ENCODE measurements at regions not wholly inside any gene's neighbourhood (a gene's known extent, or its start where the extent isn't known, plus 50 kb on each side); places are given as distances from the start of the nearest gene placed in this dataset.

DNA sequence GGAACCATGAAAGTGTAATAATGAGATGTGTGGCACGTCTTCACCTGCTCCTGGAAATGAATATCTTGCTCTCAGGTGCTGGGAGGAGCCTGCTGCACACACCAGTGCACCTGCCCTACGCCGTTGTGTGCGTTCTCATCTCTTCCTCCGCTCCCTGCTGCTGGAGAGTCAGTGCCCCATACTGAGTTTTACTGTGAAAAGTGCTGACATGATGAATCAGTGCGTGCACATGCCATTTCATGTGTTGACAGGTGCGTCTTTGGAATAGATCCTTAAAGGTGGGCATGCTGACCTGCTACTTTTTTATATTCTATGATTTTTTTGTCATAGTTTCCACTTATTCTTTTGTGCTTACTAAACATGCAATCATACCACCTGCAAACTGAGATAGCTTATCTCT is 1015.8 kb downstream of the BRD1 start:
- intact Hi-C loops (cut with micrococcal nuclease; ENCODE audit: unreplicated experiment) (no loop called here), in situ Hi-C loops (cut with HindIII; ENCODE audit: low pct_unique_long_range_greater_than_20kb, low sequenced_read_pairs) (no loop called here)
- no peak for ATAC-seq
- CTCF ChIA-PET: no interaction called here
- POLR2A ChIA-PET: no interaction called here
- Histone ChIP-seq H3K4me3 (ENCODE audit: low read depth in 2 of 2, low read length in 2 of 2) (no peak overlapping the region), H3K27ac (ENCODE audit: low read length) (no peak overlapping the region), H3K27me3 (ENCODE audit: control insufficient read depth, insufficient read depth, low read length) (no peaks in the 10 kb centered on the region; the same call in 1 of the 2 replicates), H3K36me3 (ENCODE audit: control insufficient read depth, insufficient read depth, low read length) (no peaks in the 10 kb centered on the region), H3K4me1 (ENCODE audit: control insufficient read depth, insufficient read depth, low read length) (no peaks in the 10 kb centered on the region), H3K9me3 (ENCODE audit: control insufficient read depth, insufficient read depth, low read depth, low read length) (no peaks in the 10 kb centered on the region)
- BruUV-seq (replicated peaks): no TSS peak
- TF ChIP-seq TCF7L2 (IDR thresholded peaks at IDR 0.05; ENCODE audit: low read depth, low read length): no peak
- TF ChIP-seq, protein P1, sequence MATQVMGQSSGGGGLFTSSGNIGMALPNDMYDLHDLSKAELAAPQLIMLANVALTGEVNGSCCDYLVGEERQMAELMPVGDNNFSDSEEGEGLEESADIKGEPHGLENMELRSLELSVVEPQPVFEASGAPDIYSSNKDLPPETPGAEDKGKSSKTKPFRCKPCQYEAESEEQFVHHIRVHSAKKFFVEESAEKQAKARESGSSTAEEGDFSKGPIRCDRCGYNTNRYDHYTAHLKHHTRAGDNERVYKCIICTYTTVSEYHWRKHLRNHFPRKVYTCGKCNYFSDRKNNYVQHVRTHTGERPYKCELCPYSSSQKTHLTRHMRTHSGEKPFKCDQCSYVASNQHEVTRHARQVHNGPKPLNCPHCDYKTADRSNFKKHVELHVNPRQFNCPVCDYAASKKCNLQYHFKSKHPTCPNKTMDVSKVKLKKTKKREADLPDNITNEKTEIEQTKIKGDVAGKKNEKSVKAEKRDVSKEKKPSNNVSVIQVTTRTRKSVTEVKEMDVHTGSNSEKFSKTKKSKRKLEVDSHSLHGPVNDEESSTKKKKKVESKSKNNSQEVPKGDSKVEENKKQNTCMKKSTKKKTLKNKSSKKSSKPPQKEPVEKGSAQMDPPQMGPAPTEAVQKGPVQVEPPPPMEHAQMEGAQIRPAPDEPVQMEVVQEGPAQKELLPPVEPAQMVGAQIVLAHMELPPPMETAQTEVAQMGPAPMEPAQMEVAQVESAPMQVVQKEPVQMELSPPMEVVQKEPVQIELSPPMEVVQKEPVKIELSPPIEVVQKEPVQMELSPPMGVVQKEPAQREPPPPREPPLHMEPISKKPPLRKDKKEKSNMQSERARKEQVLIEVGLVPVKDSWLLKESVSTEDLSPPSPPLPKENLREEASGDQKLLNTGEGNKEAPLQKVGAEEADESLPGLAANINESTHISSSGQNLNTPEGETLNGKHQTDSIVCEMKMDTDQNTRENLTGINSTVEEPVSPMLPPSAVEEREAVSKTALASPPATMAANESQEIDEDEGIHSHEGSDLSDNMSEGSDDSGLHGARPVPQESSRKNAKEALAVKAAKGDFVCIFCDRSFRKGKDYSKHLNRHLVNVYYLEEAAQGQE (IDR thresholded peaks at IDR 0.05; ENCODE audit: insufficient read depth in 1 of 2, low read depth in 2 of 2, low read length in 1 of 2): no peak
- TF ChIP-seq, protein P2, sequence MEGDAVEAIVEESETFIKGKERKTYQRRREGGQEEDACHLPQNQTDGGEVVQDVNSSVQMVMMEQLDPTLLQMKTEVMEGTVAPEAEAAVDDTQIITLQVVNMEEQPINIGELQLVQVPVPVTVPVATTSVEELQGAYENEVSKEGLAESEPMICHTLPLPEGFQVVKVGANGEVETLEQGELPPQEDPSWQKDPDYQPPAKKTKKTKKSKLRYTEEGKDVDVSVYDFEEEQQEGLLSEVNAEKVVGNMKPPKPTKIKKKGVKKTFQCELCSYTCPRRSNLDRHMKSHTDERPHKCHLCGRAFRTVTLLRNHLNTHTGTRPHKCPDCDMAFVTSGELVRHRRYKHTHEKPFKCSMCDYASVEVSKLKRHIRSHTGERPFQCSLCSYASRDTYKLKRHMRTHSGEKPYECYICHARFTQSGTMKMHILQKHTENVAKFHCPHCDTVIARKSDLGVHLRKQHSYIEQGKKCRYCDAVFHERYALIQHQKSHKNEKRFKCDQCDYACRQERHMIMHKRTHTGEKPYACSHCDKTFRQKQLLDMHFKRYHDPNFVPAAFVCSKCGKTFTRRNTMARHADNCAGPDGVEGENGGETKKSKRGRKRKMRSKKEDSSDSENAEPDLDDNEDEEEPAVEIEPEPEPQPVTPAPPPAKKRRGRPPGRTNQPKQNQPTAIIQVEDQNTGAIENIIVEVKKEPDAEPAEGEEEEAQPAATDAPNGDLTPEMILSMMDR (IDR thresholded peaks at IDR 0.05): no peak
- DNase-seq (ENCODE audit: low read depth, low spot score): no peak

DNA sequence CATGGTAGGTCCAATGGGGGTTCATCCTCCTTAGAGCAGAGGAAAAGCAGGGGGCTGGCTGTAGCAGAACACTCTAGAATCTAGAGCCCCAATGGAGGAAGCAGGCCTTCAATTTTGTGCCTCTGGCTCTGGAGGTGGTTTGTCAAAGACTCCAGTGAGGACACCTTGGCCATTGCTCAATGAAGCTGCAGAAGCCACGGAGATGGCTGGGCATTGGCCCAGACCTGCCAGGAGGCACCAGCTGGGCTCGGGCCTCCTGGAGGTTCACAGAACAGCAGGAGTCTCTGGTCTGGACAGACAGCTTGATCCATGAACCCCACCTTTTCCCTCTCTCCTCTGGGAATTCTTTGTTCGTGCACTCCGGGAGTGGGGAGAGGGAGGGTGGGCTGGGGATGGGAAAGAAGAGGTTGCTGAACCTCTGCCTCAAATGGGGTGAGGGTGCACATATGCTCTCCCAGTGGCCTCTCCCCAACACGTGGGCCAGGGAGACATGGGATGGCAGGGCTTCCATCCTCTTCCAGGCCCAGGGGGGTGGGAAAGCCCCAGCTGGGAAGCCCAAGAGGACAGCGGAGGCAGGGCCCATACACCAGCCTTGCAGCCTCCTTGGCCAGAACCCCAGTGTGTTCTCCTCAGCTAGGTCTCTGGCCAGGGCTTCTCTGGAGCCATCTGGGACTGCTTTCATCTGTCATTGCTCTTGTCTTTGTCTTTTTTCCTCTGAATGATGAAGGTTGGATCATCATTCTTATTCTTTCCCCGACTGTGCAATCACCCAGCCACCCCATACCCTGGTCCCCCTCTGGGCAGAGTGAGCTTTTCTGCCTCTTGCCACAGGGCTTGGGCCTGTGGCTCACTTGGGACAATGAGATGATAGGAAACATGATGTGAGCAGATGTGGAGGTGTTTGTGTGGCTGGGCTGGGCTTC is 1019.4 kb downstream of the BRD1 start:
- Histone ChIP-seq H3K4me3 (ENCODE audit: low read depth in 2 of 2, low read length in 2 of 2) (no peak overlapping the region), H3K4me1 (ENCODE audit: control insufficient read depth, insufficient read depth, low read length) (no peaks in the 10 kb centered on the region), H3K27ac (ENCODE audit: low read length) (no peak overlapping the region), H3K9me3 (ENCODE audit: control insufficient read depth, insufficient read depth, low read depth, low read length) (no peaks in the 10 kb centered on the region), H3K36me3 (ENCODE audit: control insufficient read depth, insufficient read depth, low read length) (no peaks in the 10 kb centered on the region), H3K27me3 (ENCODE audit: control insufficient read depth, insufficient read depth, low read length) (no peaks in the 10 kb centered on the region; the same call in 1 of the 2 replicates)
- BruUV-seq (replicated peaks): no TSS peak
- ChIA-PET POLR2A (no interaction called here), CTCF (no interaction called here)
- in situ Hi-C loops (cut with HindIII; ENCODE audit: low pct_unique_long_range_greater_than_20kb, low sequenced_read_pairs): no loop called here
- DNase-seq (ENCODE audit: low read depth, low spot score) (no peak), ATAC-seq (no peak)
- TF ChIP-seq SIN3A (IDR thresholded peaks at IDR 0.05; ENCODE audit: borderline replicate concordance, insufficient read depth, low read depth, low read length) (no peak), POLR2AphosphoS5 (IDR thresholded peaks at IDR 0.05; ENCODE audit: low read depth, low read length) (no peak), TCF7L2 (IDR thresholded peaks at IDR 0.05; ENCODE audit: low read depth, low read length) (no peak)
- TF ChIP-seq, protein P1 (IDR thresholded peaks at IDR 0.05; ENCODE audit: insufficient read depth in 1 of 2, low read depth in 2 of 2, low read length in 1 of 2): no peak
- TF ChIP-seq, protein P2 (IDR thresholded peaks at IDR 0.05): no peak
- intact Hi-C loops (cut with micrococcal nuclease; ENCODE audit: unreplicated experiment): no loop called here

Data from Panc1 (cell line).